ENCODE measurements at regions not wholly inside any gene's neighbourhood (a gene's known extent, or its start where the extent isn't known, plus 50 kb on each side); places are given as distances from the start of the nearest gene placed in this dataset.

DNA sequence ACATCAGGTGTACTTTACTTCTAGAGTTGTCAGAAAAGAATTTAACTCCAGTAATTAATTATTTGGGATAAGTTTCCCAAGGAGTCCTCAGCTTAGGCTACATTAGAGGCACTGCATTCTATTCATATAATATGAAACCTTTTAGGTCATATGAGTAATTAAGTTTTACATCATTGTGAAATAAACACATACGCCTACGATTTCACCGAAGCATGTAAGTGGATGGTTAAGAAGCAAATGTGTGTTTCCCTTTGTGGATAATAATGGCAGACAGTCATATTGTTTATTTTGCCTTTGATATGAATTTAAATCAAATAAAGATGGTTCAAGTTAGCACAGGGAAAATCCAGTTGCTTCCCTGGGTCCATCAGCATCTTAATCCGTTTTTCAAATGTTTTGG lies 535.9 kb upstream of the ATP11B start:
- TF ChIP-seq SPI1 (IDR thresholded peaks at IDR 0.05; ENCODE audit: borderline replicate concordance, low read depth): no peak
- TF ChIP-seq, protein P1, sequence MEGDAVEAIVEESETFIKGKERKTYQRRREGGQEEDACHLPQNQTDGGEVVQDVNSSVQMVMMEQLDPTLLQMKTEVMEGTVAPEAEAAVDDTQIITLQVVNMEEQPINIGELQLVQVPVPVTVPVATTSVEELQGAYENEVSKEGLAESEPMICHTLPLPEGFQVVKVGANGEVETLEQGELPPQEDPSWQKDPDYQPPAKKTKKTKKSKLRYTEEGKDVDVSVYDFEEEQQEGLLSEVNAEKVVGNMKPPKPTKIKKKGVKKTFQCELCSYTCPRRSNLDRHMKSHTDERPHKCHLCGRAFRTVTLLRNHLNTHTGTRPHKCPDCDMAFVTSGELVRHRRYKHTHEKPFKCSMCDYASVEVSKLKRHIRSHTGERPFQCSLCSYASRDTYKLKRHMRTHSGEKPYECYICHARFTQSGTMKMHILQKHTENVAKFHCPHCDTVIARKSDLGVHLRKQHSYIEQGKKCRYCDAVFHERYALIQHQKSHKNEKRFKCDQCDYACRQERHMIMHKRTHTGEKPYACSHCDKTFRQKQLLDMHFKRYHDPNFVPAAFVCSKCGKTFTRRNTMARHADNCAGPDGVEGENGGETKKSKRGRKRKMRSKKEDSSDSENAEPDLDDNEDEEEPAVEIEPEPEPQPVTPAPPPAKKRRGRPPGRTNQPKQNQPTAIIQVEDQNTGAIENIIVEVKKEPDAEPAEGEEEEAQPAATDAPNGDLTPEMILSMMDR (IDR thresholded peaks at IDR 0.05; ENCODE audit: insufficient read depth, low read length): no peak
- TF ChIP-seq, protein P2, sequence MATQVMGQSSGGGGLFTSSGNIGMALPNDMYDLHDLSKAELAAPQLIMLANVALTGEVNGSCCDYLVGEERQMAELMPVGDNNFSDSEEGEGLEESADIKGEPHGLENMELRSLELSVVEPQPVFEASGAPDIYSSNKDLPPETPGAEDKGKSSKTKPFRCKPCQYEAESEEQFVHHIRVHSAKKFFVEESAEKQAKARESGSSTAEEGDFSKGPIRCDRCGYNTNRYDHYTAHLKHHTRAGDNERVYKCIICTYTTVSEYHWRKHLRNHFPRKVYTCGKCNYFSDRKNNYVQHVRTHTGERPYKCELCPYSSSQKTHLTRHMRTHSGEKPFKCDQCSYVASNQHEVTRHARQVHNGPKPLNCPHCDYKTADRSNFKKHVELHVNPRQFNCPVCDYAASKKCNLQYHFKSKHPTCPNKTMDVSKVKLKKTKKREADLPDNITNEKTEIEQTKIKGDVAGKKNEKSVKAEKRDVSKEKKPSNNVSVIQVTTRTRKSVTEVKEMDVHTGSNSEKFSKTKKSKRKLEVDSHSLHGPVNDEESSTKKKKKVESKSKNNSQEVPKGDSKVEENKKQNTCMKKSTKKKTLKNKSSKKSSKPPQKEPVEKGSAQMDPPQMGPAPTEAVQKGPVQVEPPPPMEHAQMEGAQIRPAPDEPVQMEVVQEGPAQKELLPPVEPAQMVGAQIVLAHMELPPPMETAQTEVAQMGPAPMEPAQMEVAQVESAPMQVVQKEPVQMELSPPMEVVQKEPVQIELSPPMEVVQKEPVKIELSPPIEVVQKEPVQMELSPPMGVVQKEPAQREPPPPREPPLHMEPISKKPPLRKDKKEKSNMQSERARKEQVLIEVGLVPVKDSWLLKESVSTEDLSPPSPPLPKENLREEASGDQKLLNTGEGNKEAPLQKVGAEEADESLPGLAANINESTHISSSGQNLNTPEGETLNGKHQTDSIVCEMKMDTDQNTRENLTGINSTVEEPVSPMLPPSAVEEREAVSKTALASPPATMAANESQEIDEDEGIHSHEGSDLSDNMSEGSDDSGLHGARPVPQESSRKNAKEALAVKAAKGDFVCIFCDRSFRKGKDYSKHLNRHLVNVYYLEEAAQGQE (IDR thresholded peaks at IDR 0.05; ENCODE audit: insufficient replicate concordance, low read depth): no peak
- no peak for TF ChIP-seq POLR2AphosphoS5 (IDR thresholded peaks at IDR 0.05; ENCODE audit: low read depth)
- no peak for TF ChIP-seq GABPA (IDR thresholded peaks at IDR 0.05; ENCODE audit: low read depth)
- H3K4me3 ChIP-seq (replicated peaks; ENCODE audit: insufficient read depth, low read length): no peak overlapping the region
- peaks cover 26% of the 10 kb centered on the region for H3K27me3 ChIP-seq (ENCODE audit: insufficient read depth, poor library complexity, severe bottlenecking)
- DNase-seq (ENCODE audit: low read depth in 1 of 2, low spot score in 1 of 2): no peak
- H3K27ac ChIP-seq (replicated peaks): no peak overlapping the region

DNA sequence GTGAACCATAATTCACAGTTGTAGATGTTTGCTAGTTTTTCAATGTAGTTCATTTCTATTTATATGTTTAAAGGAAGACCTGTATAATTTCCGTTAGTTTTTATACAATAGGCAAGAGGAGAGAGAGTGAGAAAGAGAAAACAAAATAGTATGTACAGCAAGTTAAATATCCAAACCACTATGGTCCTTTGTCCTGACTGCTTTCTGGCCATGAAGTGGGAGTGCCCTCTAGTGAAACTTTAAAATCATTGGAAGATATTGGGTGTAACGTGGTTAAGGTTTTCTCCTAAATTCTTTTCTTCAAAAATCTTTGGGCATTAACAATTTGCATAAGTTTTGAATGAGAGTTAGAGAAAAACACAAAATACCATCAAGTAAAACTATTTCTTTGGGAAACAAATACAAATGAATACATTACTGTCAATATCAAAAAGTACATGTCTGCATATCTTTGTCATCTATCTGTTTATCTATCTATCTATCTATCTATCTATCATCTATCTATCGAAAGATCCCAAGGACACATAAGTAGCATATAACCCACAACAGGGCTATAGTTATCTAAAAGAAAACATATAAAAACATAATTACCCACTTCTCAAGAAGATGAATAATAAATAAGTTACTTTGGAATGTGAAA lies 534.6 kb upstream of the ATP11B start:
- Histone ChIP-seq H3K27ac (replicated peaks) (no peak overlapping the region), H3K27me3 (ENCODE audit: insufficient read depth, poor library complexity, severe bottlenecking) (peaks cover 28% of the 10 kb centered on the region), H3K4me3 (replicated peaks; ENCODE audit: insufficient read depth, low read length) (no peak overlapping the region)
- TF ChIP-seq SPI1 (IDR thresholded peaks at IDR 0.05; ENCODE audit: borderline replicate concordance, low read depth) (no peak), GABPA (IDR thresholded peaks at IDR 0.05; ENCODE audit: low read depth) (no peak), POLR2AphosphoS5 (IDR thresholded peaks at IDR 0.05; ENCODE audit: low read depth) (no peak)
- TF ChIP-seq, protein P2 (IDR thresholded peaks at IDR 0.05; ENCODE audit: insufficient replicate concordance, low read depth): no peak
- TF ChIP-seq, protein P1 (IDR thresholded peaks at IDR 0.05; ENCODE audit: insufficient read depth, low read length): no peak
- DNase-seq (ENCODE audit: low read depth in 1 of 2, low spot score in 1 of 2): no peak

DNA sequence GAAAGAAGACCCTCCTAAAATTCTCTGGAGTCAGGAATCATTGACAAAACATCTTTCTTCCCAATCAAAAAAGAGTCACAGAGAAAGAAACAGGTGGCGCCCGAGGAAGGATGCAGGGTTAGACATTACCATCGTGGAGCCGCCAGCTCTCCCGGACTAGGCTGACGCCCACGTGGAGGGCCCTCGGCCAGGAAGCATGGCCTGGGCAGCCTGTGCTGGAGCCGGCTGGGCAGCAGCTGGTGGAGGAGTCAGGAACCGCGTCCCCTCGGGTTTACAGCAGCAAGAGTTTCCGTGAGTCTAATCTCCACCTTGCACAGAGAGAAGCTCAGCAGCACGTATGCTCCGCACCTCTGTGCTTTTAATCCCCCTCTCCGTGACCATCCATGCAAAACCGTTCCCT lies 533.7 kb upstream of the ATP11B start:
- no peak for TF ChIP-seq GABPA (IDR thresholded peaks at IDR 0.05; ENCODE audit: low read depth)
- TF ChIP-seq POLR2AphosphoS5 (IDR thresholded peaks at IDR 0.05; ENCODE audit: low read depth): no peak
- TF ChIP-seq SPI1 (IDR thresholded peaks at IDR 0.05; ENCODE audit: borderline replicate concordance, low read depth): no peak
- TF ChIP-seq, protein P1 (IDR thresholded peaks at IDR 0.05; ENCODE audit: insufficient read depth, low read length): no peak
- TF ChIP-seq, protein P2 (IDR thresholded peaks at IDR 0.05; ENCODE audit: insufficient replicate concordance, low read depth): no peak
- no peak for DNase-seq (ENCODE audit: low read depth in 1 of 2, low spot score in 1 of 2)
- Histone ChIP-seq H3K4me3 (replicated peaks; ENCODE audit: insufficient read depth, low read length) (no peak overlapping the region), H3K27me3 (ENCODE audit: insufficient read depth, poor library complexity, severe bottlenecking) (peaks cover 28% of the 10 kb centered on the region), H3K27ac (replicated peaks) (no peak overlapping the region)

Data from HL-60 (cell line).